Gastroesophageal sphincter (tissue), 4 donors: ENCODE measurements at regions not wholly inside any gene's neighbourhood (a gene's known extent, or its start where the extent isn't known, plus 50 kb on each side); places are given as distances from the start of the nearest gene placed in this dataset.

ENCODE experiments used
- ATAC-seq: fragments of 150-250 bp; one replicate; pipeline ENCODE4 v1.9.1; 2016; ENCODE audit warnings: mild to moderate bottlenecking, moderate library complexity
- H3K27ac ChIP-seq, 4 donors: fragments of 200-600 bp; sonication (generic) in 3 of 4; 1 replicate in 3 of 4; 2 replicates in 1 of 4; pipeline ENCODE4 v1.5.1; 2016 to 2019
- H3K27me3 ChIP-seq: fragments of 200-600 bp; sonication (generic); one replicate; pipeline ENCODE4 v1.5.1; 2019
- H3K36me3 ChIP-seq, 2 donors: fragments of 200-600 bp; sonication (generic); one replicate each; pipeline ENCODE4 v1.5.1; 2019; ENCODE audit warnings: control low read depth in 1 of 2
- H3K4me1 ChIP-seq, 3 donors: fragments of 200-600 bp; sonication (generic); 1 replicate in 2 of 3; 2 replicates in 1 of 3; pipeline ENCODE4 v1.5.1; 2016 to 2019; ENCODE audit warnings: control low read depth in 2 of 3
- H3K4me3 ChIP-seq, 2 donors: fragments of 200-600 bp; sonication (generic); one replicate each; pipeline ENCODE4 v1.5.1; 2019; ENCODE audit warnings: mild to moderate bottlenecking in 1 of 2, moderate library complexity in 1 of 2
- H3K9me3 ChIP-seq, 3 donors: fragments of 200-600 bp; sonication (generic); one replicate each; pipeline ENCODE4 v1.5.1; 2017 to 2019; ENCODE audit warnings: control low read depth in 2 of 3
- CTCF ChIP-seq, 4 experiments: fragments of 200-600 bp in 2 of 4; fragments of 450-650 bp in 2 of 4; sonication (generic) in 1 of 4; IDR thresholded peaks; one replicate each; pipeline ENCODE4 v1.5.1; 2017 to 2019; ENCODE audit warnings: antibody characterized with exemption in 4 of 4, mild to moderate bottlenecking in 2 of 4, moderate library complexity in 2 of 4
- EP300 ChIP-seq: sonication (generic); formaldehyde crosslinking; IDR thresholded peaks from one replicate; pipeline ENCODE4 v1.6.1; 2017; ENCODE audit warnings: antibody characterized with exemption, mild to moderate bottlenecking
- POLR2A ChIP-seq, 2 donors: fragments of 450-650 bp; IDR thresholded peaks; one replicate each; pipeline ENCODE4 v1.6.1; 2017; ENCODE audit warnings: antibody characterized with exemption in 2 of 2, mild to moderate bottlenecking in 2 of 2, moderate library complexity in 1 of 2
- POLR2AphosphoS5 ChIP-seq: sonication (generic); formaldehyde crosslinking; IDR thresholded peaks from one replicate; pipeline ENCODE4 v1.6.1; 2017; ENCODE audit warnings: antibody characterized with exemption
- WGBS, 2 donors: methylation state at CpG; one replicate each; pipeline ENCODE4 v1.1.5; 2018; ENCODE audit warnings: low coverage in 1 of 2; 5-methylcytosine and 5-hydroxymethylcytosine counted together

GRCh38 chr2:193231634-193232033 is 1036.9 kb upstream of the TMEFF2 start:
- 49 to 66% methylated on average over 2 of the region's 2 CpGs for WGBS, 2 donors
- H3K27me3 ChIP-seq: no peaks in the 10 kb centered on the region
- no peaks in the 10 kb centered on the region for H3K36me3 ChIP-seq
- no peak for ATAC-seq
- H3K27ac ChIP-seq: no peak overlapping the region
- H3K4me3 ChIP-seq: no peak overlapping the region
- TF ChIP-seq EP300 (no peak), CTCF (IDR thresholded peaks at IDR 0.05) (no peak), POLR2A (IDR thresholded peaks at IDR 0.05) (no peak), POLR2AphosphoS5 (no peak)
- no peaks in the 10 kb centered on the region for H3K4me1 ChIP-seq
- no peaks in the 10 kb centered on the region for H3K9me3 ChIP-seq

- no peaks in the 10 kb centered on the region for H3K4me1 ChIP-seq
- H3K36me3 ChIP-seq: no peaks in the 10 kb centered on the region
- no peak overlapping the region for H3K4me3 ChIP-seq
- WGBS, 2 donors: 88% methylated on average over 1 of the region's 1 CpG; no CpG with 5 or more reads in 1 of the 2 donors
- H3K27me3 ChIP-seq: no peaks in the 10 kb centered on the region
- TF ChIP-seq POLR2AphosphoS5 (no peak), EP300 (no peak), CTCF (IDR thresholded peaks at IDR 0.05) (no peak), POLR2A (IDR thresholded peaks at IDR 0.05) (no peak)
- H3K27ac ChIP-seq: no peak overlapping the region
- no peak for ATAC-seq
- H3K9me3 ChIP-seq: no peaks in the 10 kb centered on the region
Observed at GRCh38 chr2:193228276-193228675, 1033.5 kb upstream of the TMEFF2 start.

GRCh38 chr2:193222454-193222853 is 1027.7 kb upstream of the TMEFF2 start:
- Histone ChIP-seq H3K36me3 (no peaks in the 10 kb centered on the region), H3K4me3 (no peak overlapping the region), H3K27me3 (no peaks in the 10 kb centered on the region), H3K4me1 (no peaks in the 10 kb centered on the region), H3K9me3 (no peaks in the 10 kb centered on the region), H3K27ac (no peak overlapping the region)
- 74 to 94% methylated on average over 2 of the region's 2 CpGs for whole genome bisulfite sequencing, 2 donors
- no peak for ATAC-seq
- TF ChIP-seq POLR2AphosphoS5: no peak
- no peak for TF ChIP-seq EP300
- no peak for TF ChIP-seq CTCF (IDR thresholded peaks at IDR 0.05)
- TF ChIP-seq POLR2A (IDR thresholded peaks at IDR 0.05): no peak

- TF ChIP-seq EP300: no peak
- TF ChIP-seq POLR2A (IDR thresholded peaks at IDR 0.05): no peak
- TF ChIP-seq CTCF (IDR thresholded peaks at IDR 0.05): no peak
- TF ChIP-seq POLR2AphosphoS5: no peak
- Histone ChIP-seq H3K27me3 (no peaks in the 10 kb centered on the region), H3K27ac (no peak overlapping the region), H3K36me3 (no peaks in the 10 kb centered on the region), H3K4me3 (no peak overlapping the region), H3K4me1 (no peaks in the 10 kb centered on the region), H3K9me3 (no peaks in the 10 kb centered on the region)
- no peak for ATAC-seq
Observed at GRCh38 chr2:193219413-193219812, 1024.7 kb upstream of the TMEFF2 start.

- no peaks in the 10 kb centered on the region for H3K27me3 ChIP-seq
- no peaks in the 10 kb centered on the region for H3K9me3 ChIP-seq
- WGBS, 2 donors: 46 to 50% methylated on average over 2 of the region's 2 CpGs
- no peaks in the 10 kb centered on the region for H3K4me1 ChIP-seq
- ATAC-seq: no peak
- H3K36me3 ChIP-seq: no peaks in the 10 kb centered on the region
- no peak overlapping the region for H3K27ac ChIP-seq
- TF ChIP-seq POLR2A (IDR thresholded peaks at IDR 0.05) (no peak), CTCF (IDR thresholded peaks at IDR 0.05) (no peak), EP300 (no peak), POLR2AphosphoS5 (no peak)
- H3K4me3 ChIP-seq: no peak overlapping the region
Observed at GRCh38 chr2:193201583-193201982, 1006.9 kb upstream of the TMEFF2 start.
